GM12878 (cell line): ENCODE measurements at regions not wholly inside any gene's neighbourhood (a gene's known extent, or its start where the extent isn't known, plus 50 kb on each side); places are given as distances from the start of the nearest gene placed in this dataset.

Experiments
- ATAC-seq: fragments of 200-7000 bp; cut with Tn5 transposase; 3 replicates; pipeline ENCODE4 v1.9.1; 2020; ENCODE audit warnings: mild to moderate bottlenecking, moderate library complexity
- BruUV-seq: library from RNA; stranded (reverse); fragments of 400-500 nt; replicated peaks from 2 replicates; lab custom pipeline; 2021; lab: Mats Ljungman, UMichigan
- CTCF ChIA-PET: fragments of 300-600 bp; sonication (Branson Sonifier 250); formaldehyde crosslinking; extraction: SDS; loops from one replicate; lab custom pipeline; 2021; ENCODE audit warnings: inconsistent platforms; lab: Yijun Ruan, JAX
- POLR2A ChIA-PET: fragments of 350-600 bp; formaldehyde crosslinking; extraction: SDS; loops from one replicate; lab custom pipeline; 2021; ENCODE audit warnings: inconsistent platforms; lab: Charles Lee
- RAD21 ChIA-PET: fragments of 300-600 bp; sonication (Branson Sonifier 250); formaldehyde crosslinking; loops from one replicate; lab custom pipeline; 2023; ENCODE audit warnings: antibody characterized with exemption; ENCODE audit not compliant: unreplicated experiment; lab: Charles Lee
- SMC1A ChIA-PET: fragments of 300-600 bp; sonication (Branson Sonifier 250); formaldehyde crosslinking; loops from one replicate; lab custom pipeline; 2023; ENCODE audit not compliant: unreplicated experiment, uncharacterized antibody; lab: Charles Lee
- DNase-seq: peaks from one replicate; pipeline ENCODE4 v3.0.0-alpha.2; 2011; ENCODE audit warnings: low read depth, low spot score
- FAIRE-seq: peaks from 3 replicates; lab custom pipeline; 2011; peaks lifted over from hg19 to GRCh38; lab: Jason Lieb, UNC
- H2AFZ ChIP-seq: 2 replicates; pipeline ENCODE4 v1.6.0; 2011; ENCODE audit warnings: low read depth, low read length, control low read depth; ENCODE audit not compliant: control insufficient read depth
- H3K27ac ChIP-seq: 2 replicates; pipeline ENCODE4 v1.5.1; 2011; ENCODE audit warnings: control low read depth; ENCODE audit not compliant: control insufficient read depth, insufficient read depth
- H3K27me3 ChIP-seq, 2 experiments: replicated peaks in 1 of 2; 2 replicates each; pipeline versions ENCODE4 v1.6.0 to v1.6.1; 2011; ENCODE audit warnings: low read length in 1 of 2; ENCODE audit not compliant: control insufficient read depth in 2 of 2, insufficient read depth in 2 of 2
- H3K36me3 ChIP-seq, 2 experiments: 2 replicates each; pipeline ENCODE4 v1.5.1; 2011; ENCODE audit warnings: low read length in 1 of 2; ENCODE audit not compliant: control insufficient read depth in 2 of 2, insufficient read depth in 2 of 2
- H3K4me1 ChIP-seq: 2 replicates; pipeline ENCODE4 v1.6.1; 2011; ENCODE audit warnings: mild to moderate bottlenecking, low read length, moderate library complexity, mixed read lengths; ENCODE audit not compliant: control insufficient read depth, insufficient read depth
- H3K4me2 ChIP-seq: 2 replicates; pipeline ENCODE4 v1.6.0; 2011; ENCODE audit warnings: control low read depth; ENCODE audit not compliant: control insufficient read depth, insufficient read depth
- H3K4me3 ChIP-seq: fragments of 200-600 bp; sonication (generic); 2 replicates; pipeline ENCODE4 v1.5.1; 2016
- H3K79me2 ChIP-seq: 2 replicates; pipeline ENCODE4 v1.6.0; 2011; ENCODE audit warnings: low read length; ENCODE audit not compliant: control insufficient read depth, insufficient read depth
- H3K9ac ChIP-seq: 2 replicates; pipeline ENCODE4 v1.8.0; 2011; ENCODE audit warnings: low read length, control low read depth, mixed read lengths; ENCODE audit not compliant: control insufficient read depth, insufficient read depth
- H3K9me3 ChIP-seq: replicated peaks from 3 replicates; pipeline ENCODE4 v1.5.1; 2011; ENCODE audit warnings: mild to moderate bottlenecking, low read length; ENCODE audit not compliant: control insufficient read depth, insufficient read depth
- H4K20me1 ChIP-seq: 2 replicates; pipeline ENCODE4 v1.6.0; 2011; ENCODE audit not compliant: control insufficient read depth, insufficient read depth
- BACH1 ChIP-seq: fragments of 450-650 bp; IDR thresholded peaks from 2 replicates; pipeline ENCODE4 v1.6.1; 2017; ENCODE audit warnings: mild to moderate bottlenecking, borderline replicate concordance
- EP300 ChIP-seq, 2 experiments: fragments of 150-350 bp in 1 of 2; IDR thresholded peaks; 2 replicates each; pipeline ENCODE4 v1.6.1; 2011 to 2012; ENCODE audit warnings: low read depth in 2 of 2, low read length in 2 of 2, borderline replicate concordance in 1 of 2, improper control_type of control experiment in 1 of 2, inconsistent platforms in 1 of 2; ENCODE audit not compliant: control insufficient read depth in 1 of 2
- ESRRA ChIP-seq: IDR thresholded peaks from 2 replicates; pipeline ENCODE4 v1.6.1; 2012; ENCODE audit warnings: mild to moderate bottlenecking, low read length, improper control_type of control experiment
- EZH2 ChIP-seq: IDR thresholded peaks from 2 replicates; pipeline ENCODE4 v1.6.1; 2012; ENCODE audit warnings: low read depth, mild to moderate bottlenecking, control low read depth, inconsistent platforms, low read length, borderline replicate concordance; ENCODE audit not compliant: control insufficient read depth
- MAX ChIP-seq: IDR thresholded peaks from 2 replicates; pipeline ENCODE4 v1.6.1; 2012; ENCODE audit warnings: low read depth, low read length, improper control_type of control experiment
- SMAD5 ChIP-seq: IDR thresholded peaks from 2 replicates; pipeline ENCODE4 v1.6.1; 2016; ENCODE audit warnings: antibody characterized with exemption, low read depth
- STAT3 ChIP-seq: IDR thresholded peaks from 2 replicates; pipeline ENCODE4 v1.6.1; 2011; ENCODE audit warnings: low read depth, low read length, improper control_type of control experiment
- YBX1 ChIP-seq: fragments of 450-650 bp; IDR thresholded peaks from 2 replicates; pipeline ENCODE4 v1.6.1; 2016; ENCODE audit warnings: antibody characterized with exemption
- ZNF384 ChIP-seq: IDR thresholded peaks from 2 replicates; pipeline ENCODE4 v1.6.1; 2012; ENCODE audit warnings: low read depth, mild to moderate bottlenecking, low read length, improper control_type of control experiment, borderline replicate concordance
- WGBS: methylation state at CpG from one replicate; pipeline ENCODE4 v1.1.6; 2016; ENCODE audit warnings: low lambda C conversion rate; ENCODE audit not compliant: insufficient replicate concordance, insufficient coverage; ENCODE audit errors: missing lambda C conversion rate; 5-methylcytosine and 5-hydroxymethylcytosine counted together
- in situ Hi-C: fragments of 300-500 bp; cut with MboI; formaldehyde crosslinking; loops from 9 replicates; pipeline ENCODE4 v1.14.3; 2018; ENCODE audit warnings: mixed read lengths
- intact Hi-C: fragments of 100-400 bp; cut with micrococcal nuclease; formaldehyde crosslinking; loops from one replicate; pipeline ENCODE4 v1.14.2; 2022; ENCODE audit not compliant: unreplicated experiment
- TF ChIP-seq, protein P1 (sequence below): fragments of 450-650 bp; conservative IDR thresholded peaks from 2 replicates; pipeline ENCODE4 v1.6.1; 2017; ENCODE audit warnings: mild to moderate bottlenecking, moderate library complexity

- TF ChIP-seq ZNF384 (no peak), EZH2 (no peak), STAT3 (no peak), ESRRA (no peak)
Observed at GRCh38 chr10:128816726-128817125, 650.3 kb upstream of the MGMT start (continued).

GRCh38 chr10:128817636-128818035, 649.4 kb upstream of the MGMT start:
- in situ Hi-C loops (no loop called here), intact Hi-C loops (no loop called here)
- no peaks in the 10 kb centered on the region for H4K20me1 ChIP-seq
- no peaks in the 10 kb centered on the region for H3K9me3 ChIP-seq
- no peak for ATAC-seq
- ChIA-PET RAD21 (no interaction called here), CTCF (no interaction called here)
- H3K4me1 ChIP-seq, result no peaks in the 10 kb centered on the region
- BruUV-seq, result no TSS peak
- no peak overlapping the region for H3K4me3 ChIP-seq
- H3K9ac ChIP-seq, result no peak overlapping the region
- 0% methylated on average over 2 of the region's 2 CpGs for WGBS
- H3K4me2 ChIP-seq, result no peak overlapping the region
- no peak overlapping the region for H2AFZ ChIP-seq
- no peak overlapping the region for H3K27ac ChIP-seq
- TF ChIP-seq SMAD5 (no peak), YBX1 (no peak), MAX (no peak), EP300 (IDR thresholded peaks at IDR 0.05; ENCODE audit: borderline replicate concordance in 1 of 2, control insufficient read depth in 1 of 2, low read depth in 2 of 2, low read length in 2 of 2) (no peak), BACH1 (no peak)
- TF ChIP-seq, protein P1, sequence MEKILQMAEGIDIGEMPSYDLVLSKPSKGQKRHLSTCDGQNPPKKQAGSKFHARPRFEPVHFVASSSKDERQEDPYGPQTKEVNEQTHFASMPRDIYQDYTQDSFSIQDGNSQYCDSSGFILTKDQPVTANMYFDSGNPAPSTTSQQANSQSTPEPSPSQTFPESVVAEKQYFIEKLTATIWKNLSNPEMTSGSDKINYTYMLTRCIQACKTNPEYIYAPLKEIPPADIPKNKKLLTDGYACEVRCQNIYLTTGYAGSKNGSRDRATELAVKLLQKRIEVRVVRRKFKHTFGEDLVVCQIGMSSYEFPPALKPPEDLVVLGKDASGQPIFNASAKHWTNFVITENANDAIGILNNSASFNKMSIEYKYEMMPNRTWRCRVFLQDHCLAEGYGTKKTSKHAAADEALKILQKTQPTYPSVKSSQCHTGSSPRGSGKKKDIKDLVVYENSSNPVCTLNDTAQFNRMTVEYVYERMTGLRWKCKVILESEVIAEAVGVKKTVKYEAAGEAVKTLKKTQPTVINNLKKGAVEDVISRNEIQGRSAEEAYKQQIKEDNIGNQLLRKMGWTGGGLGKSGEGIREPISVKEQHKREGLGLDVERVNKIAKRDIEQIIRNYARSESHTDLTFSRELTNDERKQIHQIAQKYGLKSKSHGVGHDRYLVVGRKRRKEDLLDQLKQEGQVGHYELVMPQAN, result no peak
- TF ChIP-seq, all 136 proteins: peak for 0
- FAIRE-seq, result no peak
- DNase-seq, result no peak
- ChIA-PET SMC1A (no interaction called here), POLR2A (no interaction called here)
- H3K36me3 ChIP-seq, result no peaks in the 10 kb centered on the region
- H3K79me2 ChIP-seq, result no peaks in the 10 kb centered on the region
- H3K27me3 ChIP-seq, result no peaks in the 10 kb centered on the region
